ENCODE measurements at regions not wholly inside any gene's neighbourhood (a gene's known extent, or its start where the extent isn't known, plus 50 kb on each side); places are given as distances from the start of the nearest gene placed in this dataset.

GRCh38 chr1:5369223-5369622, 623.0 kb downstream of the NPHP4 start:
- Histone ChIP-seq H3K27ac (no peak overlapping the region), H3K27me3 (replicated peaks; ENCODE audit: insufficient read depth) (peaks cover 2% of the 10 kb centered on the region), H3K9me3 (no peaks in the 10 kb centered on the region), H3K36me3 (no peaks in the 10 kb centered on the region), H3K4me3 (no peak overlapping the region), H3K4me1 (replicated peaks) (no peaks in the 10 kb centered on the region)
- intact Hi-C loops (cut with DNase I): no loop called here
- 58% methylated on average over 1 of the region's 1 CpG for WGBS
- no peak for TF ChIP-seq CTCF (IDR thresholded peaks at IDR 0.05)
- TF ChIP-seq POLR2AphosphoS5 (IDR thresholded peaks at IDR 0.05): peak; percentile 65
- peak; percentile 52 for DNase-seq (ENCODE audit: low spot score)

- Histone ChIP-seq H3K4me1 (replicated peaks) (no peaks in the 10 kb centered on the region), H3K9me3 (no peaks in the 10 kb centered on the region), H3K27ac (no peak overlapping the region), H3K36me3 (no peaks in the 10 kb centered on the region), H3K27me3 (replicated peaks; ENCODE audit: insufficient read depth) (peaks cover 2% of the 10 kb centered on the region), H3K4me3 (no peak overlapping the region)
- no peak for DNase-seq (ENCODE audit: low spot score)
- 85% methylated on average over 5 of the region's 5 CpGs for WGBS
- no peak for TF ChIP-seq POLR2A (IDR thresholded peaks at IDR 0.05)
- no peak for TF ChIP-seq CTCF (IDR thresholded peaks at IDR 0.05)
- no peak for TF ChIP-seq POLR2AphosphoS5 (IDR thresholded peaks at IDR 0.05)
- intact Hi-C loops (cut with DNase I): no loop called here
These were observed 624.0 kb downstream of the NPHP4 start for GRCh38 chr1:5368201-5368600.

- H3K4me1 ChIP-seq (replicated peaks): no peaks in the 10 kb centered on the region
- TF ChIP-seq POLR2AphosphoS5 (IDR thresholded peaks at IDR 0.05): no peak
- no peak for TF ChIP-seq POLR2A (IDR thresholded peaks at IDR 0.05)
- TF ChIP-seq CTCF (IDR thresholded peaks at IDR 0.05): no peak
- DNase-seq (ENCODE audit: low spot score): no peak
- peaks cover 5% of the 10 kb centered on the region for H3K27me3 ChIP-seq (replicated peaks; ENCODE audit: insufficient read depth)
- no peak overlapping the region for H3K4me3 ChIP-seq
- H3K27ac ChIP-seq: no peak overlapping the region
- H3K36me3 ChIP-seq: no peaks in the 10 kb centered on the region
- no peaks in the 10 kb centered on the region for H3K9me3 ChIP-seq
- intact Hi-C loops (cut with DNase I): no loop called here
- WGBS: 89% methylated on average over 6 of the region's 6 CpGs
These were observed 624.9 kb downstream of the NPHP4 start for GRCh38 chr1:5367306-5367705.

- no peak for TF ChIP-seq POLR2AphosphoS5 (IDR thresholded peaks at IDR 0.05)
- TF ChIP-seq CTCF (IDR thresholded peaks at IDR 0.05): no peak
- no peak for TF ChIP-seq POLR2A (IDR thresholded peaks at IDR 0.05)
- no peak for DNase-seq (ENCODE audit: low spot score)
- Histone ChIP-seq H3K4me3 (no peak overlapping the region), H3K27ac (no peak overlapping the region), H3K36me3 (no peaks in the 10 kb centered on the region), H3K4me1 (replicated peaks) (no peaks in the 10 kb centered on the region), H3K9me3 (no peaks in the 10 kb centered on the region), H3K27me3 (replicated peaks; ENCODE audit: insufficient read depth) (peaks cover 5% of the 10 kb centered on the region)
- WGBS: 85% methylated on average over 5 of the region's 5 CpGs
- intact Hi-C loops (cut with DNase I): no loop called here
These were observed 626.5 kb downstream of the NPHP4 start for GRCh38 chr1:5365751-5366150.

GRCh38 chr1:5364591-5364990, 627.6 kb downstream of the NPHP4 start:
- no peak for DNase-seq (ENCODE audit: low spot score)
- TF ChIP-seq POLR2AphosphoS5 (IDR thresholded peaks at IDR 0.05) (no peak), CTCF (IDR thresholded peaks at IDR 0.05) (no peak), POLR2A (IDR thresholded peaks at IDR 0.05) (no peak)

More at GRCh38 chr1:5364591-5364990, 627.6 kb downstream of the NPHP4 start:
- WGBS: 42% methylated on average over 6 of the region's 6 CpGs
- Histone ChIP-seq H3K27ac (no peak overlapping the region), H3K4me3 (no peak overlapping the region), H3K4me1 (replicated peaks) (no peaks in the 10 kb centered on the region), H3K36me3 (no peaks in the 10 kb centered on the region), H3K9me3 (no peaks in the 10 kb centered on the region), H3K27me3 (replicated peaks; ENCODE audit: insufficient read depth) (peaks cover 5% of the 10 kb centered on the region)
- intact Hi-C loops (cut with DNase I): no loop called here

Measured in prostate gland (tissue), 2 donors.